T1000 (cell line): ENCODE measurements at regions not wholly inside any gene's neighbourhood (a gene's known extent, or its start where the extent isn't known, plus 50 kb on each side); places are given as distances from the start of the nearest gene placed in this dataset.

Experiments
- DNase-seq: peaks from one replicate; lab custom pipeline; 2025; ENCODE audit warnings: mixed read lengths; lab: John Stamatoyannopoulos, UW

DNA sequence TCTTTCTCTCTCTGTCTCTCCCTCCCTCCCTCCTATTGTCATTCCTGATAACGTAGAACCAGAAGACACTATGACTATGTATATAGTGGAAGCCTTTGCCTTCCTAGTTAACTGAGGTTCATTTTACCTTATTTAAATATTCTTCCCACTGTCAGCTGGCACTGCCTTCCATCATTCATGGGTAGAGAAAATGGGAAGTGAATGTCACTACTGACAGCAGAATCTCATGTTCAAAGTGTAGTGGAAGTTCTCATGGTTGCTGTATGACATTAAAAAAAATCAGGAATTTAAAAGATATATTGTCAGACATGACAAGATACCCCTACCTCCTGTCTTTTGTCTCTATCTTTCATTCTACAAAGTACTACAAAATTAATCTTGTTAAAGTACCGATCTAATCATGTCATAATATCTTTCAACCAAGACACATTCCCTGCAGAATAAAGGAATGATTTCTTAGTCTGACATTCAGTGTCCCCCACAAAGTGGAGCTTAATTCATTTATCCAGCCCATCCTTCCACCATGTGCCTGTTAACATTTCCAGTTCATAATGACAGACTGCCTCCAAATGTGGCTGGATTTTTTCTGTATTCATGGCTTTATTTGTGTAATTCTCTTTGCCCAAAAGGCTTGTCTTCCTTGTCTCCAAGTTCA lies 250.1 kb upstream of the CDH20 start:
- no peak for DNase-seq

DNA sequence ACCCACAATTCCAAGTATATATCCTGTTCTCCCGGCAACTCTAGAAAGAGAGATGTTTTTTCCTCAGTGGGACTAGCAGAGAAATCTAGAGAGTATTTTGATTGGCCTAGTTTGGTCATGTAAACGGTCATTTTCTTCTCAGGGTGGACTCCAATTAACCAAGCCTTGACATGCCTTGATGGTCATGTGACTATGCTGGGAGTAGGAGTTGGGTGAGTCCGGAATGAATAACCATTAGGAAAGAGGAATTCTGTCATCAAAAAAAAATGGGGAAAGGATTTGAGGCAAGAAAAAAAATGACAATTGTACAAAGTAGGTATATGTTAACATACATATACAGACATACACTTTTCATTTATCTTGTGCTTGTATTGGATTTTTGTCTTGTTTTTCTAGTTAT lies 248.2 kb upstream of the CDH20 start:
- no peak for DNase-seq

DNA sequence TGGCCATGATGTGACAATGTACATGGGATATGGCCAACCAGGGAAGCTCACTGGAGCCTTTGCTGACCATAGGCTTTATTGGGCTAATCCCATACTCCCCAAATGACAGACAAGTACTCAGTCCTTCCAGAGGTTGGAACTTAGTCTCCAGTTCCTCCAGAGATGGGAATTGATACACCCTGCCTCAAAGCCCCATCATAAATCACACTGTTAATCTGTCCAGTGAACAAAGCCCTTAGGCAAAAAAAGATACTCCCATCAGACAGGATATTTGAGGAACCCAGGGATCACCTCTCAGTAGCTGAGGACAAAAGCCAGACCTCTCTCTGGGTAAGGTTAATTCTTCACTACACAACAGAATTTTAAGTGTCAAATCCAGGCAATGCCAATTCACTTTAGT lies 247.5 kb upstream of the CDH20 start:
- DNase-seq, result no peak

DNA sequence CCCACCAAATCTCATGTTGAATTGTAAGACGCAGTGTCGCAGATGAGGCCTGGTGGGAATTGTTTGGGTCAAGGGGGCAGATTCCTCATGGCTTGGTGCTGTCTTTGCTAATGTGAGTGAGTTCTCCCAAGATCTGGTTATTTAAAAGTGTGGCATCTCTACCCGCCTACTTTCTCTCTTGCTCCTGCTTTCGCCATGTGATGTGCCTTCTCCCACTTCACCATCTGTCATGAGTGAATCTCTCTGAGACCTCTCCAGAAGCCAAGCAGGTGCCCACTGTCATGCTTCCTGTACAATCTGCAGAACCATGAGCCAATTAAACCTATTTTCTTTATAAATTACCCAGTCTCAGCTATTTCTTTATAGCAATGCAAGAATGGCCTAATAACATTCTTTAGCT lies 246.6 kb upstream of the CDH20 start:
- DNase-seq, result no peak

GRCh38 chr18:61091379-61091778 lies 241.9 kb upstream of the CDH20 start:
- no peak for DNase-seq

DNA sequence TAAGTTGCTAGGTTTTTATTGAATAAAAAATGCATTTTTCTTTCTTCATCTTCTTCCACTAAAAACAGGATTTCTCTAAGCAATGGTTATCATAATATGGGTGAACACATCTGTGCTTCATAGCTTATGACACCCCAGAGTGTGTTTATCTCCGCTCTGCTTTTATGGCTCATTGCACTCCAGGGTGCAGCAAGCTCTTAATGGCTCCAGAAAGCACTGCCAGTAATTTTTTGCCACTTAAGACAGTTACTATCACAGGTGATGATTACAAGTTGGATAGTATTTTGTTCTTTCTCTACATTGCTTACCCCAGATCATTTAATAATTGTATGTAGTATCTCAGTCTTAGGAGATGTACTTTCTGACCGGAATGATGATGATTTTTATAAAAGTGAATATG lies 239.3 kb upstream of the CDH20 start:
- DNase-seq, result no peak

DNA sequence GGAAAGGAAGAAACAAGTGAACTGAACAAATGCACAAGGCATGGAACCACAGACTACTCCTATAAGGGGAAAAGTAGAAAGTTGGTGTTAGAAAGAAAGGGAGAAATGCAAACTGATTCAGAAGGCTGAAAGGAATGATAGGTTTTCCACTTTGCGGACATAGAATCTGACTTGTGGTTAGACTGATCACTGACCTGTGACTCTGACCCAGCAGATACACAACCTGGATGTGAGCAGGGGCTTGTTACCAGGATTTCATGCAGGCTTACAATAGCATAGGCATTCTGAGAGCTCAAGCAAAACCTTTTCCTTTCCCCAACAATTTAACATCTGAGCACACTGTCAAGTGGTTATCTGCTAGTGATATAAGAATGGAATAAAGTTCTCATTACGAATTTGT lies 237.0 kb upstream of the CDH20 start:
- no peak for DNase-seq

- no peak for DNase-seq
These were observed 226.1 kb upstream of the CDH20 start for GRCh38 chr18:61107113-61107512.

- DNase-seq, result no peak
These were observed 224.5 kb upstream of the CDH20 start for GRCh38 chr18:61108706-61109105.

DNA sequence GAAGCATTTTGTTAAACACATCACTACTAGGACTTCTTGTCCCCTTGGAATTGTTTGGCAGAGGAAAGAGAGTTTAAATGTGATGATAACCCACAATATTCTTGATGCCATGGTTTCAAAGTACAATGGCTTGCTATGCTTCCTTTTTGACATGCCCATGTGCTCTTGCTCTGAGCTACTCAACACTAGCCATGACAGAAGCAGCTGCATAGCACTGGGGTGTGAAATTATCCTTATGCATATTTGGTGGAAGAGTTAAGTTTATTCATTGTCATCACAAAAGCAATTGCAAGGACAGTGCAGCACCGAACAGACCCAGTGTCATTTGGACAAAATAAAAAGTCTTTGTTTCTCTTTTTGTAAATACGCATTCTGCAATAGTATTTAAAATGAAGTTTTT lies 209.9 kb upstream of the CDH20 start:
- DNase-seq, result no peak

DNA sequence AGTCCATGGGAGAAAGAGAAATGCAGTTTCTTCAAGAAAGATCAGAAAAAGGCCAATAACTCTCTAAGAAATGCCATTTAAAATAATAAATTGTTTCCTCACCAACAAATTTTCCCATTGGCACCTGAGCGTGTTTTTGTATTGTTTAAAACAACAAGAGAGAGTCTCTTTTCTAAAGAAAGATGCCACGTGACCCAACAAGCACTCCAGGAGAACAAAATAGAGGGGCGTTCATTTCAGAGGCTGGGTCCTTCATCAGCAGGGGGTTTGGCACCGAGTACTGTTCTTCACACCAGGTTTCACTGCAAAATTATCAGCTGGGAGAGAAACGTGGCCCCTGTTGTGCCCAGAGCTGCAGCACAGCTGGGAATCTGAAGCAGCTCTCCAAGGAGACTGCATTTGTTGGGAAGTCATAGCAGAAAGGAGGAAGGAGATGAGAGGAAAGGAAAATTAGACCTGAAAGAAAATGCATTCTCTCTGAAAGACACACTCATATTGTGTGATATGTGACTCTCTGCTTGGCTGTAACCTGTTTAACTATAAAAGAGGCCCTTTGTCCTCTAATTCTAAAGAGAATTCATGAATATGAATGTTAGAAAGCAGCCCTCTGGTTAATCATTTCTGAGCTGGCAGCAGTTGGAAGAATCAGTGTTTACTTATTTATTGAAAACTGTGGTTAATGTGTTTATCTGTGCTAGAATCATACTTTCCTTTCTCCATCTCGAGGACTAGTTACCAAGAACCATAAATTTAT lies 205.3 kb upstream of the CDH20 start:
- DNase-seq, result no peak

- no peak for DNase-seq
These were observed 204.2 kb upstream of the CDH20 start for GRCh38 chr18:61129001-61129400.

DNA sequence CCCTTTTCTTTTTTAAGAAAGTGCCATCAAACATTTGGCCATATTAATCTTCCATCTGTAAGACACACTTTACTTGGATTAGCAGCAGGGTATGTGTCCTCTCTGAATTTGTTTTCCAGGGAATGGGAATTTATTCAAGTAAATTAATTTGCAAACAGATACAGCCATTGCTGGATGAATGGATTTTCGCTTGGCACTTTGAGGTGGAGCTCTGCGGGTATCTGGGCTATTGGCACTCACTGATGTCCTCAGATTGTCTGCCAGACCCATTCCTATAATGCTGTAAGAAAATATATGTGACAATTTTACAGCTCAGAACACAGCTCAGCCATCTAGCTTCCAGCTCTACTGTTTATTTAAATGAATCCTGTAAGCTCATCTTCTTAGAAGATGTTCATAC lies 201.2 kb upstream of the CDH20 start:
- DNase-seq, result no peak

GRCh38 chr18:61133783-61134182 lies 199.4 kb upstream of the CDH20 start:
- DNase-seq, result no peak

DNA sequence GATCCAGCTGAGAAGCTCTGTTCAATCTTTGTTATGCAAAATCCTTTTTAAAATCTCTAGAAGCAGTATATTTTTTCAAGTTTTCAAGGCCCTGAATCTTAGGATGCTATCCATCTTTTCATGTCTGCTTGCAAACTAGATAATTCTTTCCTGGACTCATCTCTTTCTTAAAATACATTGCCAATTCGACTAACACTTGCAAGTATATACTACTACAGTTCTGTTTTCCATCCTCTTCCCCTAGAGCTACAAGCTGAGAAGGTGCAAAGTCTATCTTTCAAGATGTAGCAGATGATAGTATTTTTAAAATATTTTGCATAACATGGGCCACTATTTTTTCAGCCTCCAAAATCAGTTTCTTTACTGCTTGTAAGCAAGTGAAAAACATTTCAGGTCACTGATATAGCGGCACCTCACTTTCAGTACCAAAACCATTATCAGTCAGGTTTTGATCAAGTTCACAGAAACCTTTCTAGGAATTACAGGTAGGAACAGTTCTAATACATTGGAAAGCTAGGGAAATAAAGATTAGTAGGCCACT lies 196.4 kb upstream of the CDH20 start:
- no peak for DNase-seq

GRCh38 chr18:61141691-61142090 lies 191.5 kb upstream of the CDH20 start:
- no peak for DNase-seq

GRCh38 chr18:61148322-61148721 lies 184.9 kb upstream of the CDH20 start:
- no peak for DNase-seq

GRCh38 chr18:61149786-61150185 lies 183.4 kb upstream of the CDH20 start:
- DNase-seq, result no peak

DNA sequence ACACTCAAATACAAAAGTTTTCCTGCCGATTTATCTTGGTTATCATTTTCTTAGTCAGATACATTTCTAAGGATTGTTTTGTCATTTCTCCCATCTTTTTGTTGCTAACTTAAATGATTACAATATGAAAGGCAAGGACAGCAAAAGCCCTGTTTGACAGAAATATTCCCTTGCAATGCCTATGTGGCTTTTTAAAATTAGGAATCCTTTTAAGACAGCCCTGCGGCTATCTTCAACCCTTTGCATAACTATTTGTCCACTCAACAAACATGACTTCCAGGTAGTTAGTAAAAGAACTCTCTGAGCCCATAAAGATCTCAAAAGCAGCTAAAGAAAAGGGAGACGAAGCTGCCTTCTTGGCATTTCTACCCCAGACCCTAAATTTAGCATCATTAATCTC lies 179.7 kb upstream of the CDH20 start:
- DNase-seq, result no peak

GRCh38 chr18:61154866-61155265 lies 178.4 kb upstream of the CDH20 start:
- no peak for DNase-seq

- DNase-seq, result no peak
These were observed 177.6 kb upstream of the CDH20 start for GRCh38 chr18:61155586-61155985.

DNA sequence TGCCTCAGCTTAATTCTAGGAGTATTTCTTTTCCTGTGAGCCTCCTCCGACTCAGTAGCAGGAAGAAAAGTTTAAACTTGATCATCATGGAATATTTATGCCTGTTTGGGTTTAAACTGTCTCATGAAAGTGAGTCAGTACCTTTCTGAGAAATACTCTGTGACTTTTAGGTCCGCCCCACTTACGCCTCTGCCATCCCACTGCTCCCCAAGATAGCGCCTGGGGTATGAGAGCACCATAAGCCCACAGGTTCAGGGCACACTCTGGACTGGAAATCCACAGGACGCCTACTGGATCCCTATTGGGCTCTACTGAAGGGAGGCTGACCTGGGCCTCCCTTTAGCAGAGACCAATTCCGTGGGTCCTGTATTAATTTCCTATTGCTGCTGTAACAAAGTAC lies 175.8 kb upstream of the CDH20 start:
- no peak for DNase-seq

- no peak for DNase-seq
These were observed 174.0 kb upstream of the CDH20 start for GRCh38 chr18:61159246-61159645.

- no peak for DNase-seq
These were observed 168.9 kb upstream of the CDH20 start for GRCh38 chr18:61164321-61164720.
